ENCODE measurements at regions not wholly inside any gene's neighbourhood (a gene's known extent, or its start where the extent isn't known, plus 50 kb on each side); places are given as distances from the start of the nearest gene placed in this dataset.

GRCh38 chr2:188720811-188721605, 253.2 kb upstream of the COL3A1 start:
- no peak for DNase-seq
- no peak for ATAC-seq

- DNase-seq (no peak), ATAC-seq (no peak)
Observed at GRCh38 chr2:188721784-188722183, 252.4 kb upstream of the COL3A1 start.

GRCh38 chr2:188725746-188726360, 248.3 kb upstream of the COL3A1 start:
- no peak for DNase-seq
- no peak for ATAC-seq

- no peak for ATAC-seq
- DNase-seq: no peak
Observed at GRCh38 chr2:188726626-188727247, 247.4 kb upstream of the COL3A1 start.

- DNase-seq: no peak
- no peak for ATAC-seq
Observed at GRCh38 chr2:188727846-188728245, 246.3 kb upstream of the COL3A1 start.

- no peak for DNase-seq
Observed at GRCh38 chr2:188734691-188735090, 239.5 kb upstream of the COL3A1 start.

GRCh38 chr2:188746727-188747126, 227.4 kb upstream of the COL3A1 start:
- DNase-seq (no peak), ATAC-seq (no peak)

More at GRCh38 chr2:188734691-188735090, 239.5 kb upstream of the COL3A1 start:
- no peak for ATAC-seq

- DNase-seq: no peak
- no peak for ATAC-seq
Observed at GRCh38 chr2:188751816-188752215, 222.4 kb upstream of the COL3A1 start.

GRCh38 chr2:188752311-188752710, 221.9 kb upstream of the COL3A1 start:
- no peak for ATAC-seq
- no peak for DNase-seq

GRCh38 chr2:188762151-188762550, 212.0 kb upstream of the COL3A1 start:
- DNase-seq: no peak

GRCh38 chr2:188765522-188766470, 208.4 kb upstream of the COL3A1 start:
- DNase-seq (no peak), ATAC-seq (peak; percentile 57)

More at GRCh38 chr2:188762151-188762550, 212.0 kb upstream of the COL3A1 start:
- ATAC-seq: no peak

GRCh38 chr2:188766471-188766856, 207.7 kb upstream of the COL3A1 start:
- DNase-seq: no peak

GRCh38 chr2:188767176-188767575, 207.0 kb upstream of the COL3A1 start:
- ATAC-seq (no peak), DNase-seq (no peak)

More at GRCh38 chr2:188766471-188766856, 207.7 kb upstream of the COL3A1 start:
- no peak for ATAC-seq

- no peak for DNase-seq
Observed at GRCh38 chr2:188770296-188770695, 203.9 kb upstream of the COL3A1 start.

GRCh38 chr2:188773075-188773474, 201.1 kb upstream of the COL3A1 start:
- no peak for DNase-seq
- ATAC-seq: no peak

More at GRCh38 chr2:188770296-188770695, 203.9 kb upstream of the COL3A1 start:
- ATAC-seq: no peak

- no peak for ATAC-seq
- DNase-seq: no peak
Observed at GRCh38 chr2:188776634-188777033, 197.5 kb upstream of the COL3A1 start.

- DNase-seq (no peak), ATAC-seq (no peak)
Observed at GRCh38 chr2:188784269-188784762, 189.9 kb upstream of the COL3A1 start.

- DNase-seq (no peak), ATAC-seq (no peak)
Observed at GRCh38 chr2:188785061-188785460, 189.1 kb upstream of the COL3A1 start.

- ATAC-seq: no peak
Observed at GRCh38 chr2:188785490-188785889, 188.7 kb upstream of the COL3A1 start.

GRCh38 chr2:188786368-188786841, 187.8 kb upstream of the COL3A1 start:
- DNase-seq: no peak
- ATAC-seq: no peak

More at GRCh38 chr2:188785490-188785889, 188.7 kb upstream of the COL3A1 start:
- no peak for DNase-seq

GRCh38 chr2:188787021-188787657, 187.0 kb upstream of the COL3A1 start:
- DNase-seq: no peak

More at GRCh38 chr2:188787021-188787657, 187.0 kb upstream of the COL3A1 start:
- ATAC-seq: no peak

Measured in stimulated activated naive CD8-positive, alpha-beta T cell treated with anti-CD3 and anti-CD28 coated beads, Interleukin-15, Interleukin-2, amounts not matched to agents 100 U/mL and 50 U/mL, for 24 hours (primary cell).